ENCODE measurements at regions not wholly inside any gene's neighbourhood (a gene's known extent, or its start where the extent isn't known, plus 50 kb on each side); places are given as distances from the start of the nearest gene placed in this dataset.

- H4K5ac ChIP-seq (ENCODE audit: low read length): no peak overlapping the region
- no peaks in the 10 kb centered on the region for H3K79me1 ChIP-seq (ENCODE audit: low read length)
- DNase-seq: no peak
- H3K4me3 ChIP-seq (ENCODE audit: low read length): no peak overlapping the region
- H3K36me3 ChIP-seq (ENCODE audit: control insufficient read depth, insufficient read depth, low read length): no peaks in the 10 kb centered on the region
- H2BK15ac ChIP-seq (replicated peaks; ENCODE audit: low read depth): no peak overlapping the region
- no peak overlapping the region for H2BK5ac ChIP-seq (ENCODE audit: low read length)
- H3K18ac ChIP-seq (ENCODE audit: low read length): no peak overlapping the region
- H3K23ac ChIP-seq (ENCODE audit: low read length): no peak overlapping the region
- H2BK120ac ChIP-seq (ENCODE audit: low read depth, low read length): no peak overlapping the region
- H3K4ac ChIP-seq (ENCODE audit: low read depth, low read length): no peak overlapping the region
- H3K56ac ChIP-seq (ENCODE audit: low read length): no peak overlapping the region
- no peak overlapping the region for H3K27ac ChIP-seq (ENCODE audit: low read depth, low read length)
- H3K4me2 ChIP-seq (ENCODE audit: low read length): no peak overlapping the region
- H3K27me3 ChIP-seq (ENCODE audit: insufficient read depth, low read length, poor library complexity): no peaks in the 10 kb centered on the region
- H3K79me2 ChIP-seq (ENCODE audit: control insufficient read depth, insufficient read depth, low read length): no peaks in the 10 kb centered on the region
- no CpG with 5 or more reads among the region's 5 CpGs for WGBS (ENCODE audit: extremely low coverage, insufficient coverage, low lambda C conversion rate)
- no peak overlapping the region for H3K9ac ChIP-seq (ENCODE audit: low read length)
- H2AK5ac ChIP-seq (ENCODE audit: low read length): no peak overlapping the region
- H3K4me1 ChIP-seq (ENCODE audit: control insufficient read depth, low read depth, low read length): no peaks in the 10 kb centered on the region
- no peak overlapping the region for H4K8ac ChIP-seq (ENCODE audit: low read depth, low read length)
These were observed 357.7 kb downstream of the BCOR start for GRCh38 chrX:39740078-39740477.

GRCh38 chrX:39741904-39742303, 355.9 kb downstream of the BCOR start:
- H3K4me3 ChIP-seq (ENCODE audit: low read length): no peak overlapping the region
- no peak overlapping the region for H3K27ac ChIP-seq (ENCODE audit: low read depth, low read length)
- H2BK15ac ChIP-seq (replicated peaks; ENCODE audit: low read depth): no peak overlapping the region
- no peaks in the 10 kb centered on the region for H3K4me1 ChIP-seq (ENCODE audit: control insufficient read depth, low read depth, low read length)
- H3K36me3 ChIP-seq (ENCODE audit: control insufficient read depth, insufficient read depth, low read length): no peaks in the 10 kb centered on the region
- H4K5ac ChIP-seq (ENCODE audit: low read length): no peak overlapping the region
- H3K4me2 ChIP-seq (ENCODE audit: low read length): no peak overlapping the region
- H3K79me2 ChIP-seq (ENCODE audit: control insufficient read depth, insufficient read depth, low read length): no peaks in the 10 kb centered on the region
- no peak overlapping the region for H3K4ac ChIP-seq (ENCODE audit: low read depth, low read length)
- H2BK5ac ChIP-seq (ENCODE audit: low read length): no peak overlapping the region
- no peak overlapping the region for H4K8ac ChIP-seq (ENCODE audit: low read depth, low read length)
- H3K27me3 ChIP-seq (ENCODE audit: insufficient read depth, low read length, poor library complexity): no peaks in the 10 kb centered on the region
- peak overlapping the region; percentile 25 for H3K56ac ChIP-seq (ENCODE audit: low read length)
- DNase-seq: no peak
- no peak overlapping the region for H2AK5ac ChIP-seq (ENCODE audit: low read length)
- H2BK120ac ChIP-seq (ENCODE audit: low read depth, low read length): no peak overlapping the region
- no peak overlapping the region for H3K23ac ChIP-seq (ENCODE audit: low read length)
- no peaks in the 10 kb centered on the region for H3K79me1 ChIP-seq (ENCODE audit: low read length)
- no CpG with 5 or more reads among the region's 3 CpGs for WGBS (ENCODE audit: extremely low coverage, insufficient coverage, low lambda C conversion rate)
- no peak overlapping the region for H3K9ac ChIP-seq (ENCODE audit: low read length)
- no peak overlapping the region for H3K18ac ChIP-seq (ENCODE audit: low read length)

GRCh38 chrX:39745818-39746217, 351.9 kb downstream of the BCOR start:
- no peaks in the 10 kb centered on the region for H3K79me1 ChIP-seq (ENCODE audit: low read length)
- H3K4ac ChIP-seq (ENCODE audit: low read depth, low read length): no peak overlapping the region
- H4K8ac ChIP-seq (ENCODE audit: low read depth, low read length): no peak overlapping the region
- no peak overlapping the region for H3K23ac ChIP-seq (ENCODE audit: low read length)
- no peak for DNase-seq
- H3K18ac ChIP-seq (ENCODE audit: low read length): no peak overlapping the region
- no peak overlapping the region for H3K27ac ChIP-seq (ENCODE audit: low read depth, low read length)
- H3K79me2 ChIP-seq (ENCODE audit: control insufficient read depth, insufficient read depth, low read length): no peaks in the 10 kb centered on the region
- no peak overlapping the region for H3K4me3 ChIP-seq (ENCODE audit: low read length)
- H2BK15ac ChIP-seq (replicated peaks; ENCODE audit: low read depth): no peak overlapping the region
- H2BK120ac ChIP-seq (ENCODE audit: low read depth, low read length): no peak overlapping the region
- no CpG with 5 or more reads among the region's 2 CpGs for WGBS (ENCODE audit: extremely low coverage, insufficient coverage, low lambda C conversion rate)
- H3K9ac ChIP-seq (ENCODE audit: low read length): no peak overlapping the region
- no peak overlapping the region for H3K4me2 ChIP-seq (ENCODE audit: low read length)
- H3K36me3 ChIP-seq (ENCODE audit: control insufficient read depth, insufficient read depth, low read length): no peaks in the 10 kb centered on the region
- no peak overlapping the region for H2AK5ac ChIP-seq (ENCODE audit: low read length)
- H3K56ac ChIP-seq (ENCODE audit: low read length): no peak overlapping the region
- H3K27me3 ChIP-seq (ENCODE audit: insufficient read depth, low read length, poor library complexity): no peaks in the 10 kb centered on the region
- no peaks in the 10 kb centered on the region for H3K4me1 ChIP-seq (ENCODE audit: control insufficient read depth, low read depth, low read length)
- H4K5ac ChIP-seq (ENCODE audit: low read length): no peak overlapping the region
- H2BK5ac ChIP-seq (ENCODE audit: low read length): no peak overlapping the region

DNA sequence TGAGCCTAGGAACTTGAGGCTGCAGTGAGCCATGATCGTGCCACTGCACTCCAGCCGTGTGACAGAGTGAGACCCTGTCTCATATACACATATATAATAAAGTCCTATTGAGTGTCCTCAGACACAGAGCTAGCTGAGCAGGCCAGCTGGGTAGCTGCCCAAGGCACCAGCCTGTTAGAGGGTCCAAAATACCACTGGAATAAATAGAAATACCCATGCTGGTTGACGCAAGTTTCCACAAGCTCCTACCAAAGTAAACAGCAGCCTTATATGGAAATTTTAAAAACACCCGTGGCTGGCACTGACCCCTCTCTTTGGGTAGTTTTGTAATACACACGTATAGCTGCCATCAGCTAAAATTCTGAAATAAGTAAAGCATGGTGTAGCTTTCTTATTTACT, 348.6 kb downstream of the BCOR start:
- Histone ChIP-seq H2AK5ac (ENCODE audit: low read length) (no peak overlapping the region), H3K27me3 (ENCODE audit: insufficient read depth, low read length, poor library complexity) (no peaks in the 10 kb centered on the region), H3K9ac (ENCODE audit: low read length) (no peak overlapping the region), H3K4me2 (ENCODE audit: low read length) (no peak overlapping the region), H3K18ac (ENCODE audit: low read length) (peak overlapping the region; percentile 28), H4K8ac (ENCODE audit: low read depth, low read length) (no peak overlapping the region), H3K4me3 (ENCODE audit: low read length) (no peak overlapping the region), H2BK120ac (ENCODE audit: low read depth, low read length) (no peak overlapping the region), H3K36me3 (ENCODE audit: control insufficient read depth, insufficient read depth, low read length) (no peaks in the 10 kb centered on the region), H4K5ac (ENCODE audit: low read length) (no peak overlapping the region), H3K79me2 (ENCODE audit: control insufficient read depth, insufficient read depth, low read length) (no peaks in the 10 kb centered on the region), H2BK5ac (ENCODE audit: low read length) (no peak overlapping the region), H3K4me1 (ENCODE audit: control insufficient read depth, low read depth, low read length) (no peaks in the 10 kb centered on the region), H3K56ac (ENCODE audit: low read length) (no peak overlapping the region), H2BK15ac (replicated peaks; ENCODE audit: low read depth) (no peak overlapping the region), H3K4ac (ENCODE audit: low read depth, low read length) (peak overlapping the region; percentile 16), H3K27ac (ENCODE audit: low read depth, low read length) (no peak overlapping the region), H3K79me1 (ENCODE audit: low read length) (no peaks in the 10 kb centered on the region), H3K23ac (ENCODE audit: low read length) (no peak overlapping the region)
- no peak for DNase-seq
- no CpG with 5 or more reads among the region's 5 CpGs for WGBS (ENCODE audit: extremely low coverage, insufficient coverage, low lambda C conversion rate)

GRCh38 chrX:39749728-39750127, 348.0 kb downstream of the BCOR start:
- H3K4me3 ChIP-seq (ENCODE audit: low read length): no peak overlapping the region
- no peak overlapping the region for H2BK15ac ChIP-seq (replicated peaks; ENCODE audit: low read depth)
- no peak overlapping the region for H3K4ac ChIP-seq (ENCODE audit: low read depth, low read length)
- no peaks in the 10 kb centered on the region for H3K79me1 ChIP-seq (ENCODE audit: low read length)
- no peak overlapping the region for H2BK5ac ChIP-seq (ENCODE audit: low read length)
- H3K36me3 ChIP-seq (ENCODE audit: control insufficient read depth, insufficient read depth, low read length): no peaks in the 10 kb centered on the region
- H2BK120ac ChIP-seq (ENCODE audit: low read depth, low read length): no peak overlapping the region
- no peak overlapping the region for H3K18ac ChIP-seq (ENCODE audit: low read length)
- H2AK5ac ChIP-seq (ENCODE audit: low read length): no peak overlapping the region
- H3K79me2 ChIP-seq (ENCODE audit: control insufficient read depth, insufficient read depth, low read length): no peaks in the 10 kb centered on the region
- H3K27me3 ChIP-seq (ENCODE audit: insufficient read depth, low read length, poor library complexity): no peaks in the 10 kb centered on the region
- H3K56ac ChIP-seq (ENCODE audit: low read length): no peak overlapping the region
- no peak overlapping the region for H4K8ac ChIP-seq (ENCODE audit: low read depth, low read length)
- no peak overlapping the region for H3K9ac ChIP-seq (ENCODE audit: low read length)
- no peak overlapping the region for H3K4me2 ChIP-seq (ENCODE audit: low read length)
- H3K27ac ChIP-seq (ENCODE audit: low read depth, low read length): no peak overlapping the region
- peak; percentile 53 for DNase-seq
- no CpG with 5 or more reads among the region's 5 CpGs for WGBS (ENCODE audit: extremely low coverage, insufficient coverage, low lambda C conversion rate)
- no peak overlapping the region for H4K5ac ChIP-seq (ENCODE audit: low read length)
- H3K4me1 ChIP-seq (ENCODE audit: control insufficient read depth, low read depth, low read length): no peaks in the 10 kb centered on the region
- no peak overlapping the region for H3K23ac ChIP-seq (ENCODE audit: low read length)

GRCh38 chrX:39750256-39750790, 347.4 kb downstream of the BCOR start:
- Histone ChIP-seq H3K27ac (ENCODE audit: low read depth, low read length) (no peak overlapping the region), H3K4me3 (ENCODE audit: low read length) (no peak overlapping the region), H3K23ac (ENCODE audit: low read length) (no peak overlapping the region), H2BK5ac (ENCODE audit: low read length) (no peak overlapping the region), H3K4me2 (ENCODE audit: low read length) (no peak overlapping the region), H3K79me2 (ENCODE audit: control insufficient read depth, insufficient read depth, low read length) (no peaks in the 10 kb centered on the region), H3K27me3 (ENCODE audit: insufficient read depth, low read length, poor library complexity) (no peaks in the 10 kb centered on the region), H3K36me3 (ENCODE audit: control insufficient read depth, insufficient read depth, low read length) (no peaks in the 10 kb centered on the region), H3K9ac (ENCODE audit: low read length) (no peak overlapping the region), H3K4ac (ENCODE audit: low read depth, low read length) (no peak overlapping the region), H3K18ac (ENCODE audit: low read length) (no peak overlapping the region), H2AK5ac (ENCODE audit: low read length) (no peak overlapping the region), H4K5ac (ENCODE audit: low read length) (no peak overlapping the region), H3K56ac (ENCODE audit: low read length) (no peak overlapping the region), H2BK15ac (replicated peaks; ENCODE audit: low read depth) (no peak overlapping the region), H3K4me1 (ENCODE audit: control insufficient read depth, low read depth, low read length) (no peaks in the 10 kb centered on the region), H4K8ac (ENCODE audit: low read depth, low read length) (no peak overlapping the region), H2BK120ac (ENCODE audit: low read depth, low read length) (no peak overlapping the region), H3K79me1 (ENCODE audit: low read length) (no peaks in the 10 kb centered on the region)
- no peak for DNase-seq
- WGBS (ENCODE audit: extremely low coverage, insufficient coverage, low lambda C conversion rate): no CpG with 5 or more reads among the region's 6 CpGs
